Stimulated activated memory B cell treated with anti-CD40 and anti-IgM and Interleukin-4, amounts not matched to agents 10 μg/mL and 1 μg/mL and 100 μg/mL, for 72 hours (primary cell): ENCODE measurements at regions not wholly inside any gene's neighbourhood (a gene's known extent, or its start where the extent isn't known, plus 50 kb on each side); places are given as distances from the start of the nearest gene placed in this dataset.

ENCODE experiments used
- ATAC-seq: fragments of 150-1000 bp; cut with Tn5 transposase; 2 replicates; pipeline ENCODE4 v1.10.0; 2021
- H3K27ac Mint-ChIP-seq: one replicate; pipeline ENCODE4 v1.8.0; 2022; ENCODE audit warnings: mild to moderate bottlenecking, mixed read lengths
- H3K27me3 Mint-ChIP-seq: one replicate; pipeline ENCODE4 v1.8.0; 2022; ENCODE audit warnings: mixed read lengths
- H3K36me3 Mint-ChIP-seq: one replicate; pipeline ENCODE4 v1.8.0; 2022; ENCODE audit warnings: mixed read lengths
- H3K4me1 Mint-ChIP-seq: one replicate; pipeline ENCODE4 v1.8.0; 2022; ENCODE audit warnings: mixed read lengths
- H3K4me3 Mint-ChIP-seq: one replicate; pipeline ENCODE4 v1.8.0; 2022; ENCODE audit warnings: mild to moderate bottlenecking, moderate library complexity, mixed read lengths
- H3K9me3 Mint-ChIP-seq: one replicate; pipeline ENCODE4 v1.8.0; 2022; ENCODE audit warnings: mixed read lengths

- no peaks in the 10 kb centered on the region for H3K4me1 Mint-ChIP-seq
- ATAC-seq, result no peak
- H3K27ac Mint-ChIP-seq, result no peak overlapping the region
- H3K4me3 Mint-ChIP-seq, result no peak overlapping the region
- H3K36me3 Mint-ChIP-seq, result no peaks in the 10 kb centered on the region
- H3K27me3 Mint-ChIP-seq, result peaks cover 16% of the 10 kb centered on the region
- peaks cover 11% of the 10 kb centered on the region for H3K9me3 Mint-ChIP-seq
Observed at GRCh38 chr7:45514944-45515343, 59.2 kb upstream of the ADCY1 start.

DNA sequence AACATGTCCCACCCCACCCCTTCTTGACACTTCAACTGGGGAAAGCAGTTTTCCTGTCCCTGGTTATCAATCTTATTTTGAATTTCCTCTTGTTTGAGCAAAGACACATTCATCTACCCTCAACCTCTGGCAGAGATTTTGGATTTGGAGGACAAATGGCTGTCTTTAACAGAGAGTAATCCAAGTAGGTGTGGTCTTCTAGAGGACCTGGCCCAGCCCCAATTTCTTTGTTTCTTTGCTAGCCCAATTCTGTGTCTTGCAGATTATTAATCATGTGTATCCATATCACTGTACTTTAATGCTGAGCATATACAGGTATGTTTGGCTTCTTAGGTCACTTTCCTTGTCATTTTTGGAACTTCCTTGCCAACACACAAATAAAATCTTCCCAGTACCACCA is 58.8 kb upstream of the ADCY1 start:
- H3K27ac Mint-ChIP-seq, result no peak overlapping the region

More for the DNA sequence above, 58.8 kb upstream of the ADCY1 start:
- Mint-ChIP-seq H3K4me1 (no peaks in the 10 kb centered on the region), H3K4me3 (no peak overlapping the region), H3K9me3 (peaks cover 11% of the 10 kb centered on the region), H3K36me3 (no peaks in the 10 kb centered on the region), H3K27me3 (peaks cover 16% of the 10 kb centered on the region)
- no peak for ATAC-seq
